LNCAP (cell line): ENCODE measurements at regions not wholly inside any gene's neighbourhood (a gene's known extent, or its start where the extent isn't known, plus 50 kb on each side); places are given as distances from the start of the nearest gene placed in this dataset.

Experiments
- CTCF ChIP-seq: fragments of 450-650 bp; IDR thresholded peaks from 2 replicates; pipeline ENCODE4 v1.5.1; 2017; ENCODE audit warnings: mild to moderate bottlenecking

- TF ChIP-seq CTCF = no peak
Observed at GRCh38 chr6:78611102-78611620, 256.2 kb upstream of the IRAK1BP1 start.

- TF ChIP-seq CTCF = peak; percentile 61
Observed at GRCh38 chr6:78611886-78612480, 255.4 kb upstream of the IRAK1BP1 start.

- TF ChIP-seq CTCF = no peak
Observed at GRCh38 chr6:78614961-78615360, 252.4 kb upstream of the IRAK1BP1 start.

- no peak for TF ChIP-seq CTCF
Observed at GRCh38 chr6:78615430-78615904, 251.9 kb upstream of the IRAK1BP1 start.

- TF ChIP-seq CTCF = no peak
Observed at GRCh38 chr6:78618970-78619369, 248.4 kb upstream of the IRAK1BP1 start.

- no peak for TF ChIP-seq CTCF
Observed at GRCh38 chr6:78623554-78623953, 243.8 kb upstream of the IRAK1BP1 start.

- no peak for TF ChIP-seq CTCF
Observed at GRCh38 chr6:78629154-78629721, 238.1 kb upstream of the IRAK1BP1 start.
